Body of pancreas (tissue), 4 donors: ENCODE measurements at regions not wholly inside any gene's neighbourhood (a gene's known extent, or its start where the extent isn't known, plus 50 kb on each side); places are given as distances from the start of the nearest gene placed in this dataset.

Experiments used
- ATAC-seq: fragments of 150-250 bp; one replicate; pipeline ENCODE4 v1.9.1; 2016
- DNase-seq, 4 donors: peaks; one replicate each; pipeline ENCODE4 v3.0.0-alpha.2; 2019
- H3K27ac ChIP-seq, 4 donors: fragments of 200-600 bp; sonication (generic); 1 replicate in 3 of 4; 2 replicates in 1 of 4; pipeline versions ENCODE4 v1.5.1 to v1.6.1; 2016 to 2019; ENCODE audit warnings: mild to moderate bottlenecking in 1 of 4, mixed read lengths in 1 of 4, moderate library complexity in 1 of 4
- H3K27me3 ChIP-seq, 2 donors: fragments of 200-600 bp; sonication (generic); one replicate each; pipeline ENCODE4 v1.6.0; 2016; ENCODE audit warnings: mild to moderate bottlenecking in 1 of 2
- H3K36me3 ChIP-seq, 2 donors: fragments of 200-600 bp; sonication (generic); replicated peaks in 1 of 2; 2 replicates each; pipeline ENCODE4 v1.5.1; 2016; ENCODE audit warnings: low read depth in 2 of 2; ENCODE audit not compliant: insufficient read depth in 1 of 2
- H3K4me1 ChIP-seq: fragments of 200-600 bp; sonication (generic); one replicate; pipeline ENCODE4 v1.6.0; 2016
- H3K4me3 ChIP-seq, 2 donors: fragments of 200-600 bp; sonication (generic); 1 replicate in 1 of 2; 2 replicates in 1 of 2; pipeline ENCODE4 v1.5.1; 2016 to 2019
- H3K9me3 ChIP-seq, 3 donors: fragments of 200-600 bp; sonication (generic); 1 replicate in 2 of 3; 2 replicates in 1 of 3; pipeline ENCODE4 v1.5.1; 2016
- POLR2A ChIP-seq, 3 donors: fragments of 450-650 bp; IDR thresholded peaks; one replicate each; pipeline ENCODE4 v1.6.1; 2016; ENCODE audit warnings: antibody characterized with exemption in 3 of 3, mild to moderate bottlenecking in 2 of 3
- WGBS, 2 donors: methylation state at CpG; one replicate each; pipeline ENCODE4 v1.1.5; 2017; 5-methylcytosine and 5-hydroxymethylcytosine counted together
- intact Hi-C: fragments of 100-400 bp; cut with DNase I; formaldehyde crosslinking; loops from one replicate; pipeline ENCODE4 v1.15.1; 2023
- TF ChIP-seq, protein P1 (sequence below), 7 experiments: fragments of 450-650 bp in 4 of 7; fragments of 200-600 bp in 3 of 7; sonication (generic) in 3 of 7; IDR thresholded peaks; one replicate each; pipeline ENCODE4 v1.5.1; 2016 to 2019; ENCODE audit warnings: antibody characterized with exemption in 7 of 7

DNA sequence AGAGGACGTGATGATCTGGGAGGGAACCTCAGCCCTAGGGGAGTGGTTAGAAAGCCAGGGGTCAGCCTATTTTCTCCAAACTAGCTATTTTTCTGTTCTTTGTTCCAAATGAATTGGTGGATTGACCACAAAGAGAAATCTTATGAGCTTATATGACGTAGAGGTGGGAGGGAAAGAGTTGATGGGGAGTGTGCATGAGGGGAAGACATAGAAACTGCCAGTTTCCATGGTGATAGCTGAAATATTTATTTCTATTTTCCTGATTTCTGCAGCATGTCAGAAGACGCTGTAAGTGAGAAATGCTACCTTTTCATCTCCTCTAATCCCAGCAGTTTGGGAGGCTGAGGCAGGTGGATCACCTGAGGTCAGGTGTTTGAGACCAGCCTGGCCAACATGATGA is 51.4 kb upstream of the CISTR start:
- Histone ChIP-seq H3K4me3 (no peak overlapping the region), H3K9me3 (no peaks in the 10 kb centered on the region), H3K4me1 (no peaks in the 10 kb centered on the region), H3K27ac (no peak overlapping the region), H3K27me3 (no peaks in the 10 kb centered on the region), H3K36me3 (no peaks in the 10 kb centered on the region)
- ATAC-seq (no peak), DNase-seq (no peak)
- TF ChIP-seq, protein P1, sequence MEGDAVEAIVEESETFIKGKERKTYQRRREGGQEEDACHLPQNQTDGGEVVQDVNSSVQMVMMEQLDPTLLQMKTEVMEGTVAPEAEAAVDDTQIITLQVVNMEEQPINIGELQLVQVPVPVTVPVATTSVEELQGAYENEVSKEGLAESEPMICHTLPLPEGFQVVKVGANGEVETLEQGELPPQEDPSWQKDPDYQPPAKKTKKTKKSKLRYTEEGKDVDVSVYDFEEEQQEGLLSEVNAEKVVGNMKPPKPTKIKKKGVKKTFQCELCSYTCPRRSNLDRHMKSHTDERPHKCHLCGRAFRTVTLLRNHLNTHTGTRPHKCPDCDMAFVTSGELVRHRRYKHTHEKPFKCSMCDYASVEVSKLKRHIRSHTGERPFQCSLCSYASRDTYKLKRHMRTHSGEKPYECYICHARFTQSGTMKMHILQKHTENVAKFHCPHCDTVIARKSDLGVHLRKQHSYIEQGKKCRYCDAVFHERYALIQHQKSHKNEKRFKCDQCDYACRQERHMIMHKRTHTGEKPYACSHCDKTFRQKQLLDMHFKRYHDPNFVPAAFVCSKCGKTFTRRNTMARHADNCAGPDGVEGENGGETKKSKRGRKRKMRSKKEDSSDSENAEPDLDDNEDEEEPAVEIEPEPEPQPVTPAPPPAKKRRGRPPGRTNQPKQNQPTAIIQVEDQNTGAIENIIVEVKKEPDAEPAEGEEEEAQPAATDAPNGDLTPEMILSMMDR (IDR thresholded peaks at IDR 0.05) = no peak
- TF ChIP-seq POLR2A (IDR thresholded peaks at IDR 0.05) = no peak
- intact Hi-C loops = no loop called here
- WGBS, 2 donors = 41 to 52% methylated on average over 3 of the region's 3 CpGs

DNA sequence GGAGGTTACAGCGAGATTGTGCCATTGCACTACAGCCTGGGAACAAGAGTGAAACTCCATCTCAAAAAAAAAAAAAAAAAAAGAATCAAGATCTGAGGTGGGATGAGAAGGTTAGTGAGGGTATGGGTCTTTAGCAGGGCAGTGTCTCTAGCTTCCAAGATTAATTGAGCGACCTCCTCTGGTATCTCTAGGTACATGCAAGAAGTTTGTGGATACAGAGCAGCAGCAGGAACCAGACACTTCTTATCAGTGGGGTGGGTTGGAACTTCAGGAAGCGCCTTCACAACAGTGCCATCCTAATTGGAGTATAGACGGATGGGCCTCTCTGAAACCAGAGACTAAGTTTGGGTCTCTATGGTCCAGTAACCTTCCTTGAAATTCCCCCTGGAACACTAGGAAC is 51.9 kb upstream of the CISTR start:
- 48 to 66% methylated on average over 4 of the region's 4 CpGs for WGBS, 2 donors
- ATAC-seq = no peak
- no peaks in the 10 kb centered on the region for H3K27me3 ChIP-seq

DNA sequence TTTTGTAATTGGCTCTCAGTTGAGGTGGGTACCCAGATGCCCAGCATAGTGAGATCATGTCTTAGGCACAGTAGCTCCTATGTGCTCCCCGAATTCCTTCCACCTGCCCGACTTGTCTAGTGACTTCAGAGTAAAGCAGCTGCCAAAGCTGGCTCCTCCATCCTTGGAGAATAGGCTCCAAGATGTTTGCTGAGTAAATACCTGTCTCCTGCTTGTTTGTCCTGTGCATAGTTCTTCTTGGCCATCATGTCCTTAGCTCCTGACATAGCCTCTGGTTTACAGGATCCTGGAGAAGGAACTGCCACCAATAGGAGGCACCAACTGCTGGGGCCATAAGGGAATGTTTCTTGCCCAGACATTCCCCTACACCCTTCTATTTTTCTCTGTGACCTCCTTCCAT is 52.6 kb upstream of the CISTR start:
- intact Hi-C loops = no loop called here
- DNase-seq = no peak
- TF ChIP-seq, protein P1 (IDR thresholded peaks at IDR 0.05) = no peak
- no peak for TF ChIP-seq POLR2A (IDR thresholded peaks at IDR 0.05)
- Histone ChIP-seq H3K4me1 (no peaks in the 10 kb centered on the region), H3K9me3 (no peaks in the 10 kb centered on the region), H3K4me3 (no peak overlapping the region), H3K27me3 (no peaks in the 10 kb centered on the region), H3K36me3 (no peaks in the 10 kb centered on the region), H3K27ac (no peak overlapping the region)
- no peak for ATAC-seq
- WGBS, 2 donors = 46 to 50% methylated on average over 2 of the region's 2 CpGs

More for the DNA sequence above, 51.9 kb upstream of the CISTR start:
- intact Hi-C loops = no loop called here
- H3K27ac ChIP-seq = no peak overlapping the region
- no peaks in the 10 kb centered on the region for H3K4me1 ChIP-seq
- no peak for DNase-seq
- no peaks in the 10 kb centered on the region for H3K9me3 ChIP-seq
- TF ChIP-seq, protein P1 (IDR thresholded peaks at IDR 0.05) = no peak
- no peak for TF ChIP-seq POLR2A (IDR thresholded peaks at IDR 0.05)
- no peak overlapping the region for H3K4me3 ChIP-seq
- no peaks in the 10 kb centered on the region for H3K36me3 ChIP-seq

DNA sequence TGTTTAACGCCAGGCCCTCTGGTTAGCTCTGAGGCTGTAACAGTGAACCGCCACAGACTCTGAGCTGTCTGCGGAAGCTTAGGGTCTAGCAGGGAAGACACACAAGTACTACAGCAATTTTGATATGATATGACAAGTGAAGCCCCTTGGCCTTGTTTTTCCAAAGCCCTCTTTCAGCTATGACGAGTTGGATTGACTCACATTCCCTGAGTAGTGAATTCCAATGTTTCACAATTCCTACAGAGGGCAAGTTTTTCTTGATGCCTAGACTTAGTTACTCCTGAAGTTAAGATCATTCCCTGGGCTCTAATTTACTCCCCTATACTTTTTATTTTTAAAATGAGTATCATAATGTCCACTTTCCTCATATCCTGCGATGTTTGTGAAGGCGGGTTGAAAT is 53.3 kb upstream of the CISTR start:
- Histone ChIP-seq H3K4me1 (no peaks in the 10 kb centered on the region), H3K9me3 (no peaks in the 10 kb centered on the region), H3K27ac (no peak overlapping the region), H3K4me3 (no peak overlapping the region), H3K27me3 (no peaks in the 10 kb centered on the region), H3K36me3 (no peaks in the 10 kb centered on the region)
- TF ChIP-seq POLR2A (IDR thresholded peaks at IDR 0.05) = no peak
- TF ChIP-seq, protein P1 (IDR thresholded peaks at IDR 0.05) = no peak
- DNase-seq = no peak
- WGBS, 2 donors = 82 to 83% methylated on average over 6 of the region's 6 CpGs
- no peak for ATAC-seq
- intact Hi-C loops = no loop called here

DNA sequence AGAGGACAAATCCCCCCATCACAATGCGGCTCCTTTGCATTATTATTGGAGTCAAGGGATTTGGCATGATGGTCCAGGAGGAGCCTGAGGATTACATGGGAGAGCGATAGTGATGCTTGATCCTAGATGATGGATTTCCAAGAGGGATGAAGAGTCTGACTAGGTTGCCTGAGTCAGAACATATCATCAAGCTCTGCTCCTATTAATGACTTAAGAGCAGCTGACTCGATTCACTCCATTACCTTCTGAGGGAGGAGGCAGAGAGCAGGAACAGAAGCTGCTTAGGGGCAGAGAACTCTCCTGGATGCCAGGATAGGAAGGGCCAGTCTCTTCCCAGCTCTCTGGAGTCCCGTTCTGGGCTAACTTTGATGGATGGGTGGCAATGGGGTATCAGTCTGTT is 54.0 kb upstream of the CISTR start:
- Histone ChIP-seq H3K27ac (no peak overlapping the region), H3K27me3 (no peaks in the 10 kb centered on the region), H3K4me3 (no peak overlapping the region), H3K9me3 (no peaks in the 10 kb centered on the region), H3K4me1 (no peaks in the 10 kb centered on the region), H3K36me3 (no peaks in the 10 kb centered on the region)
- ATAC-seq (no peak), DNase-seq (no peak)
- no peak for TF ChIP-seq POLR2A (IDR thresholded peaks at IDR 0.05)
- TF ChIP-seq, protein P1 (IDR thresholded peaks at IDR 0.05) = no peak
- intact Hi-C loops = no loop called here
- 71 to 76% methylated on average over 4 of the region's 4 CpGs for WGBS, 2 donors
